ENCODE measurements at regions not wholly inside any gene's neighbourhood (a gene's known extent, or its start where the extent isn't known, plus 50 kb on each side); places are given as distances from the start of the nearest gene placed in this dataset.

DNA sequence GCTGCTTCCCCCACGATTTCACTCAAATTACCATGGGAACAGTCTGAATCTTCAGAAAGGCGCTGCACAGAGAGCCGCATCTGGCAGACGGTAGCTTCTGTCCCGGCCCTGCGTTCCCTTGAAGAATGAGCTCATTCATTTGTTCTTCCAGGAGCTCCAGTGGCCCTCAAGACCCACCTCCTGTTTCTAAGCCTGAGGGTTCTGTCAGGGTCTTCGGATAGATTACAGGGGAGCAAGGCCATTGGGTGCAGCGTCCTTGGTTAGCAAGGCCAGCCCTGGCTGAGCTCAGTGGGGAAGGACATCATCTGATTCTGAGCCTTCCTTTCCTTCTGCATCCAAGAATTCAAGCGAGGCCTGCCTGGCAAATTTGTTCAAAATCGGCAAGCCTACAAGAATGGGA is 111.9 kb downstream of the PDCL3 start:
- TF ChIP-seq, protein P1, sequence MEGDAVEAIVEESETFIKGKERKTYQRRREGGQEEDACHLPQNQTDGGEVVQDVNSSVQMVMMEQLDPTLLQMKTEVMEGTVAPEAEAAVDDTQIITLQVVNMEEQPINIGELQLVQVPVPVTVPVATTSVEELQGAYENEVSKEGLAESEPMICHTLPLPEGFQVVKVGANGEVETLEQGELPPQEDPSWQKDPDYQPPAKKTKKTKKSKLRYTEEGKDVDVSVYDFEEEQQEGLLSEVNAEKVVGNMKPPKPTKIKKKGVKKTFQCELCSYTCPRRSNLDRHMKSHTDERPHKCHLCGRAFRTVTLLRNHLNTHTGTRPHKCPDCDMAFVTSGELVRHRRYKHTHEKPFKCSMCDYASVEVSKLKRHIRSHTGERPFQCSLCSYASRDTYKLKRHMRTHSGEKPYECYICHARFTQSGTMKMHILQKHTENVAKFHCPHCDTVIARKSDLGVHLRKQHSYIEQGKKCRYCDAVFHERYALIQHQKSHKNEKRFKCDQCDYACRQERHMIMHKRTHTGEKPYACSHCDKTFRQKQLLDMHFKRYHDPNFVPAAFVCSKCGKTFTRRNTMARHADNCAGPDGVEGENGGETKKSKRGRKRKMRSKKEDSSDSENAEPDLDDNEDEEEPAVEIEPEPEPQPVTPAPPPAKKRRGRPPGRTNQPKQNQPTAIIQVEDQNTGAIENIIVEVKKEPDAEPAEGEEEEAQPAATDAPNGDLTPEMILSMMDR (IDR thresholded peaks at IDR 0.05; ENCODE audit: poor library complexity) = no peak
- TF ChIP-seq EZH2 (IDR thresholded peaks at IDR 0.05; ENCODE audit: borderline replicate concordance) (no peak), EZH2phosphoT487 (IDR thresholded peaks at IDR 0.05; ENCODE audit: low read depth, severe bottlenecking, unreplicated experiment) (no peak)
